ENCODE measurements at regions not wholly inside any gene's neighbourhood (a gene's known extent, or its start where the extent isn't known, plus 50 kb on each side); places are given as distances from the start of the nearest gene placed in this dataset.
"Not testable (repeated sequence)": the region's sequence is repeated elsewhere in the genome, so short reads cannot be mapped to it uniquely, and the experiment has no call there.

DNA sequence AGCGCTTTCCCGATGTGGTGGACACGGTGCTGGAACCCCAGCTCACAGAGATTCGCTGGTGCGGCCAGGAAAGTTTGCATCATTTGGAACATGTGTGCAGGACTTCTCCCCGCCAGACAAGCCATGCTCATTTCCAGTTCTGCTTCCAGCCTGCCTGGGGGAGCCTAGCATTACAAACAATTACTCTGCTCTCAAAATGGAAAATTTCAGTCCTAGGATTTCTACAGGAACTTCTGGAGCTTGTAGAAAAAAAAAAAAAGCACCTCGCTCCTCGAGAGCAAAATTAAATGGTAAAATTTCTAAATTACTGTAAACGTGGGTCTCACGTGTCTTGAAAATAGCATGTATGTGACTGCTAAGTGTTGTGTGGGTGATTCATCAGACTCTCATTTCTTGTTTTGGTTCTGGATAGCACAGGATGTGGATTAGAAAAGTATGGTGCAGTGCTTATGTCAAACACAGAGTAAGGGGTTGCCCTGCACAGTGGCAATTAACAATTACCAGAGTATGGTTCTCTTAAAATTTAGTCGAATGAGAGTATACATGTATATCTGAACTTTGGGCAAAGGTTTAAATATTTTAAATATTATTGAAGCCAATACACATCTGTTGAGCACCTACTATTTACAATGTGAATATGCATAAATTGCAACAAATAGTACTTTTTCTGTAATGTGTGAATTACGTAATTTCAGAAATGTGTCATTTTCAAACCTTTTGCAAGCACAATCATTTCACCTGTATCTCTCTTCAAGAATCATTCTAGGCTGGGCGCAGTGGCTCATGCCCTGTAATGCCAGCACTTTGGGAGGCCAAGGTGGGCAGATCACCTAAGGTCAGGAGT lies 61.8 kb upstream of the PTGFRN start:
- intact Hi-C loops (cut with DNase I), result no loop called here
- DNase-seq (ENCODE audit: low spot score), result peak; percentile 90

- no peak for DNase-seq (ENCODE audit: low spot score)
- intact Hi-C loops (cut with DNase I), result loop anchor here (10.0 kb wide), 2 partner anchors 64 to 204 kb away; no protein-coding TSS in a partner anchor
Observed at GRCh38 chr1:116850436-116850835, 59.3 kb upstream of the PTGFRN start.

DNA sequence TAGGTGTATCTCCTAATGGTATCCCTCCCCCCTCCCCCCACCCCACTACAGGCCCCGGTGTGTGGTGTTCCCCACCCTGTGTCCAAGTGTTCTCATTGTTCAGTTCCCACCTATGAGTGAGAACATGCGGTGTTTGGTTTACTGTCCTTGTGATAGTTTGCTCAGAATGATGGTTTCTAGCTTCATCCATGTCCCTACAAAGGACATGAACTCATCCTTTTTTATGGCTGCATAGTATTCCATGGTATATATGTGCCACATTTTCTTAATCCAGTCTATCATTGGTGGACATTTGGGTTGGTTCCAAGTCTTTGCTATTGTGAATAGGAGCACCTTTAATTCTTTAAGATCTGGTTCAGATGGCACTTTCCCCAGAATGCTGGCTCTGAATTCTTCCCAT lies 58.5 kb upstream of the PTGFRN start:
- DNase-seq (ENCODE audit: low spot score), result not testable (repeated sequence)
- intact Hi-C loops (cut with DNase I), result loop anchor here (10.0 kb wide), 2 partner anchors 64 to 204 kb away; no protein-coding TSS in a partner anchor

GRCh38 chr1:116851846-116852245 lies 57.9 kb upstream of the PTGFRN start:
- intact Hi-C loops (cut with DNase I), result loop anchor here (10.0 kb wide), 2 partner anchors 63 to 203 kb away; no protein-coding TSS in a partner anchor
- no peak for DNase-seq (ENCODE audit: low spot score)

DNA sequence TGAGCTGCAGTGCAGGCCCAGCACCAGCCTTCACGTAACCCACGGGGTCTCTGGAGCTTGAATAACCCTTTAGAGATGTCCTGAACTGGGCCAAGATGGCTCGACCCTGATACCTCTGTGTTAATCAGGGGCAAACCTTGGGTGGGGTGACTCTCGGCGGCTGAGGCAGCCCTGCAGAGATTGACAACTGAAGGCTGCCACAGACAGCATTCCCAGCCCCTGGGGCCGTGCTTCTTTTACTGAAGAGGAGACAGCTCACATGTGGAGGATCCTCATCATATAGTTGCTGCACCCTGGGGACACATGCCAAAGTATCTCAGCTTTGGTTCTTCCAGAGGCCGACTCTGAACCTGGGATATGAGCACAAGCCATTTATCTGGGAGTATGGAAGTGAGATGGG lies 57.3 kb upstream of the PTGFRN start:
- intact Hi-C loops (cut with DNase I), result loop anchor here (10.0 kb wide), 2 partner anchors 62 to 202 kb away; no protein-coding TSS in a partner anchor
- peak; percentile 80 for DNase-seq (ENCODE audit: low spot score)

DNA sequence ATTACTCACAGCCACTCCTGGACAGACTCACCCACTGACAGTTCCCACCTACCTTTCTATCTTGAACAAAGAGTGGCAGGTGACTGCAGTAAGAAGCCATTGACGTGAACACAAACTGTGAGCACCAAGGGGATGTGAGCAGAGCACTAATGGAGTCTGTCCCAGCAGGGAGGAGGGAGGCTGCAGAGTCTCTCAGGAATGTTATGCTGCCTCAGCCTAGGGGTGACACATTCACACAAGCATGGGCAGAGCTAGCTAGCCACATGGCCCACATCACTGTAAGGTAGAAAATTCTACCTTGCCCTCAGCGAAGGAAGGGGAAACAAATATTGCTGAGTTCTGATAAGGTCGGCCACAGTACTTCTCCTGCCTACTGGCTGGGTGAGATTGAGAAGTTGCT lies 56.8 kb upstream of the PTGFRN start:
- intact Hi-C loops (cut with DNase I), result loop anchor here (10.0 kb wide), 2 partner anchors 62 to 202 kb away; no protein-coding TSS in a partner anchor

DNA sequence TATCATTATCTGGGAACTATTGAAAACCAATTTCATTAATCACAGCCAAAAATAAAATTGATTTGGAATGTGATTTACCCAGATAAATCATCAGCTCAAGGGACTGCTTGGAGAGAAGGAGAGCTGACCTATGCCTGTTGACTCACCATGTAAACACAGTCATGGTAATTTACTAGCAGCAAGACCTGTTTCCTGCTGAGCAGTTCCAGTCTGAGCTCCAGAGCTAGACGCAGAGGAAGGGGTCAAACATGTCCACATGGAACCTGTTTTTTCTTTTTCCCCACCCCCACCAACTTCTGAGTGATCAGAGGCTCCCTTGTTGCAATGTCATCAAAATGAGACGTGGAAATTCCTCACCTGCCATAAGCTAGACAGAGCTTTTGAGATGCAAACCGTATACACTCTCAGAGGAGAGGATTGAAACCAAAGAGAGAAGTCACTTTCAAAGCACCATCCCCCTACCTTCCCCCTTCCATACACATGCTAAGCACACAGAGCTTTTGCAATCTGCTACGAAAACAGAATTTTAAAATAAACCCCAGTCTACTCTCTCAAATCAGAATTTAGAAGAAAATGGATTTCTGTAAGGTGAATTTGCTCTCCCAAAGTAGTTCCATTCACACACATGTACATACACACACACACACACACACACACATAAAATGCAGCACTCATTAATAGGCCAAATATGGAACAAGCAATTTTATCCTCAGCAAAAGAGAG lies 55.9 kb upstream of the PTGFRN start:
- no peak for DNase-seq (ENCODE audit: low spot score)
- intact Hi-C loops (cut with DNase I), result loop anchor here (10.0 kb wide), 2 partner anchors 61 to 201 kb away; no protein-coding TSS in a partner anchor

More for the DNA sequence above, 56.8 kb upstream of the PTGFRN start:
- no peak for DNase-seq (ENCODE audit: low spot score)

- intact Hi-C loops (cut with DNase I), result loop anchor here (10.0 kb wide), 2 partner anchors 60 to 200 kb away; no protein-coding TSS in a partner anchor
- DNase-seq (ENCODE audit: low spot score), result no peak
Observed at GRCh38 chr1:116854403-116854690, 55.4 kb upstream of the PTGFRN start.

DNA sequence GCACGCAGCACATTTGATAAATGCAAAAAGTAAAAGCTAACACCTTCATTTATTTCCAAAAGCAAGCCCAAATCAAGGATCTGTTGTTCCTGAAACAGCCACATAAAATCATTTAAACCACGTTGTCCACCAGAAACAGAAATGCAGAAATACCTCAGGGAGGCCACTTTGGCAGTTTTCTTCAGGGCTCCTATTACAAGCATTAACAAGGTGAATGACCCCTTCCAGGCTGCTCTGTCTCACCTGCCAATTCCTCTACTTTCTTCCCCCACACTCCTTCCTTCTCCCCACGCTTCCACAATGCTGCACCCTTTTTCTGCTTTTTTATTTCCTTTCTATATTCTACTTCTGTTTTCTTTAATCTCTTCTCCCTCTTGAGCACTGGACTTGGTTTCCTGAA lies 55.0 kb upstream of the PTGFRN start:
- intact Hi-C loops (cut with DNase I), result loop anchor here (10.0 kb wide), 2 partner anchors 60 to 200 kb away; no protein-coding TSS in a partner anchor
- no peak for DNase-seq (ENCODE audit: low spot score)

DNA sequence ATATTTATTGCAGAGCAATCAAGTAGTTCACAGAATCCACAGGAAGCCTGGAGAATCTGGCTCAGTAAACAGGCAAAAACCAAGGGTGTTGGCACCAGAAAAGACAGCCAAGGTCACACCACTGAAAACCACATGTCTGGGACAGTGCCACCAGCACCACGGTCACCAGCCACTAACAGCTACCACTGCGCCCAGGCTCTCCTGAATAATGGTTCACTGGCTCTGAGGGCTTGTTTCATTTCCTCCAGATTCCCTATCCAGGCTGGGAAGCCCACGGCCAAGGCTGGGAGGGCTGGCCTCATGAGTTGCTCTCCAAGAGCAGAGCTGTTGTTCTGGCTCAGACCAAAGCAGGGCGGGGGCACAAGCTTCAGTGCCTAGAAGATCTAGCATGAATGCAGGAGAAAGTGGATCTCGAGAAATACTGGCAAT lies 54.5 kb upstream of the PTGFRN start:
- peak; percentile 86 for DNase-seq (ENCODE audit: low spot score)
- intact Hi-C loops (cut with DNase I), result loop anchor here (10.0 kb wide), 2 partner anchors 60 to 200 kb away; no protein-coding TSS in a partner anchor

DNA sequence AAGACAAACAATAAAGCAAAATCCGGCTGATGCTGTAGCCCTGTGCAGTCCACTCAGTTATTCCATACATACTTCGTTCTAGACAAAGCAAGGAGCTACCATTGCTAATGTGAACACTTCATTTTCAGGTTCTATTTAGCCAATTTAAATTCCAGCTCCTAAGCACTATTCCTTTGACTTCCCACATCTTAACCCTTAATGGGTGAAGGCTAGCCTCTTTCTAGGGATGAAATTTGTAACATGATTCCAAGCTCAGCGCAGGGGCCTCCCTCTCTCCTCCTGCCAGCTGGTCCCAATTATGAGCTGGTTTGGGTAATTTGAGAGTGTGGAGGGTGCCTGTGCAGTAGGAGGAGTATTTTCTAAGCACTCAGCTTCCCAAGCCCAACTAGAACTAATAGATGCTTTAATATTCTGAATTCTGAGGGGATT lies 53.9 kb upstream of the PTGFRN start:
- DNase-seq (ENCODE audit: low spot score), result no peak
- intact Hi-C loops (cut with DNase I), result loop anchor here (10.0 kb wide), 2 partner anchors 59 to 199 kb away; no protein-coding TSS in a partner anchor

- DNase-seq (ENCODE audit: low spot score), result no peak
- intact Hi-C loops (cut with DNase I), result loop anchor here (10.0 kb wide), 2 partner anchors 58 to 198 kb away; no protein-coding TSS in a partner anchor
Observed at GRCh38 chr1:116856312-116856711, 53.4 kb upstream of the PTGFRN start.

DNA sequence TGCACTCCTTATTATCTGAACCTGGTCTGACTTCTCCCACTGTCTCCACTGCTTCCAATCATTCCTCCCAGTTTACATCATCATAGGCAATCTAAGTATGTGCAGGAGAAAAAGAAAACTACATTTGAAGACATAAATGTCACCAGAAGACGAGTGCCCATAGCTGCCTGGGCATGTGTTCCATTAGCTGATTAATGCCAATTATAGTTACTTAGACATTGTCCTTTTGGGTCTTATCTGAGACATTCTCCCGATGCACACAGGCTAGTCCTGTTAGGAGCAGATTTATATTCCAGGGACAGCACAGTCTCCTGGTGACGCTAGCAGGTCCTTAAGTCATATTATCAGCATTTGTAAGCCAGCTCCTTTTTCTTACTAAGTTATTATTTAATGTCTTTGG lies 52.6 kb upstream of the PTGFRN start:
- intact Hi-C loops (cut with DNase I), result loop anchor here (10.0 kb wide), 2 partner anchors 58 to 198 kb away; no protein-coding TSS in a partner anchor

More for the DNA sequence above, 52.6 kb upstream of the PTGFRN start:
- DNase-seq (ENCODE audit: low spot score), result no peak

Measured in posterior vena cava (tissue), 2 donors.